ENCODE measurements at regions not wholly inside any gene's neighbourhood (a gene's known extent, or its start where the extent isn't known, plus 50 kb on each side); places are given as distances from the start of the nearest gene placed in this dataset.

DNA sequence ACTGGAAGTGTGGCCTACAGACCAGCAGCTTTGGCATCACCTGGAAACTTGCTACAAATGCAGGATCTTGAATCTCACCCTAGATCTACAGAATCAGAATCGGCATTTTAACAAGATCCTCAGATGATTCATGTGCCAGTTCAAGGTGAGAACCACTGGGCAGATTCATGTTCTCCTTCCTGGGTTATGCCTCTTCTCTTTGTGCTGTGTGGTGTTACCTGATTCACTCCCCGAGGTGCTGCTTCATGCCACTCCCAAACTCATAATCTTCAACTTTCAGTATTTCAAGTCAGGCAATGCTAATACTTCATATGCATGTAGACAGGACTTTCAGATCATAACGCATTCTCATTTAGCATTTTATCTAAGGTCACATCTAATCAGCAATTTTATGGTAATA, 427.7 kb downstream of the FOXO1 start:
- no peaks in the 10 kb centered on the region for H3K27me3 ChIP-seq (ENCODE audit: control insufficient read depth, insufficient read depth, low read length)
- peaks cover 1% of the 10 kb centered on the region for H3K36me3 ChIP-seq (ENCODE audit: control insufficient read depth, insufficient read depth, low read length)
- DNase-seq (ENCODE audit: low read depth) = no peak
- TF ChIP-seq, protein P1, sequence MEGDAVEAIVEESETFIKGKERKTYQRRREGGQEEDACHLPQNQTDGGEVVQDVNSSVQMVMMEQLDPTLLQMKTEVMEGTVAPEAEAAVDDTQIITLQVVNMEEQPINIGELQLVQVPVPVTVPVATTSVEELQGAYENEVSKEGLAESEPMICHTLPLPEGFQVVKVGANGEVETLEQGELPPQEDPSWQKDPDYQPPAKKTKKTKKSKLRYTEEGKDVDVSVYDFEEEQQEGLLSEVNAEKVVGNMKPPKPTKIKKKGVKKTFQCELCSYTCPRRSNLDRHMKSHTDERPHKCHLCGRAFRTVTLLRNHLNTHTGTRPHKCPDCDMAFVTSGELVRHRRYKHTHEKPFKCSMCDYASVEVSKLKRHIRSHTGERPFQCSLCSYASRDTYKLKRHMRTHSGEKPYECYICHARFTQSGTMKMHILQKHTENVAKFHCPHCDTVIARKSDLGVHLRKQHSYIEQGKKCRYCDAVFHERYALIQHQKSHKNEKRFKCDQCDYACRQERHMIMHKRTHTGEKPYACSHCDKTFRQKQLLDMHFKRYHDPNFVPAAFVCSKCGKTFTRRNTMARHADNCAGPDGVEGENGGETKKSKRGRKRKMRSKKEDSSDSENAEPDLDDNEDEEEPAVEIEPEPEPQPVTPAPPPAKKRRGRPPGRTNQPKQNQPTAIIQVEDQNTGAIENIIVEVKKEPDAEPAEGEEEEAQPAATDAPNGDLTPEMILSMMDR (IDR thresholded peaks at IDR 0.05; ENCODE audit: insufficient read depth, low read length, poor library complexity, severe bottlenecking) = no peak
- H3K4me3 ChIP-seq (ENCODE audit: low read depth, low read length) = no peak overlapping the region

DNA sequence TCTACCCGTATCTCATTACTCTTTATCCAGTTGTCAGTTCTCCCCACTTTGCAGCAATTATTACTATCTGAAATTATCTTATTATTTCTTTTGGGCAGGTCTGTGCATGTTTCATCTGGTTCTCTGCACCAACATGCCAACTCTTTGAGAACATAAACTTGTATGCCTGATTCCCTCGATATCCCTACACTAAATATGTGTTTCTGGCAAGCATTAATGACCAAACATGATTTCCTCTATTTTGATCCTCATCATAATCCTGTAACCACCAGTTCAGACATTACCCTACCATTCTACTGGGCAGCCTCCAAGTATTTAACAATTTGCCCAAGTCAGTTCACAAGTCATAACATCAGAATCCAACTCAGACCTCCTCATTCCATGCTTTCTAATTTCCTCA, 426.1 kb downstream of the FOXO1 start:
- no peak for DNase-seq (ENCODE audit: low read depth)
- Histone ChIP-seq H3K27me3 (ENCODE audit: control insufficient read depth, insufficient read depth, low read length) (no peaks in the 10 kb centered on the region), H3K4me3 (ENCODE audit: low read depth, low read length) (no peak overlapping the region), H3K36me3 (ENCODE audit: control insufficient read depth, insufficient read depth, low read length) (peaks cover 1% of the 10 kb centered on the region)
- TF ChIP-seq, protein P1 (IDR thresholded peaks at IDR 0.05; ENCODE audit: insufficient read depth, low read length, poor library complexity, severe bottlenecking) = no peak

DNA sequence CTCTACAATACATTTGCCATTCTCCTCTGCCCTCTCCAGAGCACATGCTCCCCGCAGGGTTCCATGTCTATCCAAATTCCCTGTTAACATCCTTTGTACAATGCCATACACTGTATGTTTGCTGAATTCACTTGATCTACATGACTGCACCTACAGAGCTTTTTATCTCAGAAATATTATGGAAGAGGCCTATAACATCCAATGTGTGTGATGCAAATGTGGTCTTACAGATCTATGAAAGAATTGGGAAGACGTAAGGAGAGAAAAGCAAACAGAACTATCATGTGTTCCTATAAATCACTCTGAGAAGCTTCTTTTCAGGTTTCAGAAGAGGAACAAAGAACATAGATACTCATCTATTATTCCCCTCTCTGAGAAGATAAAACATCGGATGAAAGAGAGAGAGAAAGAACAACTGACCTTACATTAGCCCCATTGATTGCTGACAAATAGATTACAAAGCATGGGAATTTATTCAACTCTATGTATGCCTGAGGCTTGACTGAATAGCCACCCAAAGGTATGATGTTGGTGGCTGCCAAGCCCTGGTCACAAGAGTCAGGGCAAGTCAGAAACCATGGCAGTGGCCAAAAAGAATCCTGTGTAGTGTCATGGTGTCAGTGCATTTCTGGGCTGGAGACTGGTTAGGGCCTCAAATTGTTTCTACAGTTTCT, 425.2 kb downstream of the FOXO1 start:
- peaks cover 1% of the 10 kb centered on the region for H3K36me3 ChIP-seq (ENCODE audit: control insufficient read depth, insufficient read depth, low read length)
- DNase-seq (ENCODE audit: low read depth) = no peak
- TF ChIP-seq, protein P1 (IDR thresholded peaks at IDR 0.05; ENCODE audit: insufficient read depth, low read length, poor library complexity, severe bottlenecking) = no peak
- no peaks in the 10 kb centered on the region for H3K27me3 ChIP-seq (ENCODE audit: control insufficient read depth, insufficient read depth, low read length)
- H3K4me3 ChIP-seq (ENCODE audit: low read depth, low read length) = no peak overlapping the region

DNA sequence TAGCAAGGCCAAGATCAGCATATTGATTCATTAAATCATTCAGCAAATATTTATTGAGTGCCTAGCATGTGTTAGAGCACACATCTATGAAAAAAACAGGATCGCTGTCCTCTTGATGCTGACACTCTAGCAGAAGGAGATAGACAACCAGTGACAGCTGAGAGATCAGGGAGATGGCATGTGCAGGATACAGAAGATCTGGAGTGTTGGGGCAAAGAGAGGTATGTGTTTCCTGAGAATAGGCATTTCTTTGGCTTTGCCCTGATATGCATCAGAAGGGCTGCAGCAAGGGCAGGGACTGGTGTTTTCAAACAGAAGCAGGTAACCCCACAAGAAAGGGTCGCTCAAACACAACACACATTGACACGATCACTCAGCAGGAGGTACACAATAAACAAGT, 423.4 kb downstream of the FOXO1 start:
- H3K27me3 ChIP-seq (ENCODE audit: control insufficient read depth, insufficient read depth, low read length) = no peaks in the 10 kb centered on the region
- TF ChIP-seq, protein P1 (IDR thresholded peaks at IDR 0.05; ENCODE audit: insufficient read depth, low read length, poor library complexity, severe bottlenecking) = no peak

DNA sequence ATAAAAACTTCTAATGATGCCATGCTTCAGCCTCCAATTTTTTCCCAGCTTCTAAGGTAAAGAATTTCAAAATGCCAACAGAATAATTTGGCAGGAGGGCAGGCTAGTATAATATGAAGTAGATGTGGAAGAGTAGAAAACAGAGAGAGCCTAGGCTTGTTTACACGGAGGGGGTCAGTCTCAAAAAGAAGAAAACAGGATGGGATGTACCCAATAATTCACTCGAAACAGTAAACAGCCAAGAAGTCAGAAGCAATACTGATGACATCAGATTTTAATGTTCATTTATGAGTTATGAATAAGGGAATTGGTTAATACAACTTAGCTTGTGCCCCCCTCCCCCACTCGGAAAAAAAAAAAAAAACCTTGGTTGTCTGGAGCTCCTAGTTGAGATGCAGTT, 422.5 kb downstream of the FOXO1 start:
- H3K4me3 ChIP-seq (ENCODE audit: low read depth, low read length) = no peak overlapping the region
- H3K36me3 ChIP-seq (ENCODE audit: control insufficient read depth, insufficient read depth, low read length) = peaks cover 1% of the 10 kb centered on the region
- TF ChIP-seq, protein P1 (IDR thresholded peaks at IDR 0.05; ENCODE audit: insufficient read depth, low read length, poor library complexity, severe bottlenecking) = no peak
- DNase-seq (ENCODE audit: low read depth) = no peak
- no peaks in the 10 kb centered on the region for H3K27me3 ChIP-seq (ENCODE audit: control insufficient read depth, insufficient read depth, low read length)

More for the DNA sequence above, 423.4 kb downstream of the FOXO1 start:
- H3K36me3 ChIP-seq (ENCODE audit: control insufficient read depth, insufficient read depth, low read length) = peaks cover 1% of the 10 kb centered on the region
- no peak overlapping the region for H3K4me3 ChIP-seq (ENCODE audit: low read depth, low read length)
- no peak for DNase-seq (ENCODE audit: low read depth)

DNA sequence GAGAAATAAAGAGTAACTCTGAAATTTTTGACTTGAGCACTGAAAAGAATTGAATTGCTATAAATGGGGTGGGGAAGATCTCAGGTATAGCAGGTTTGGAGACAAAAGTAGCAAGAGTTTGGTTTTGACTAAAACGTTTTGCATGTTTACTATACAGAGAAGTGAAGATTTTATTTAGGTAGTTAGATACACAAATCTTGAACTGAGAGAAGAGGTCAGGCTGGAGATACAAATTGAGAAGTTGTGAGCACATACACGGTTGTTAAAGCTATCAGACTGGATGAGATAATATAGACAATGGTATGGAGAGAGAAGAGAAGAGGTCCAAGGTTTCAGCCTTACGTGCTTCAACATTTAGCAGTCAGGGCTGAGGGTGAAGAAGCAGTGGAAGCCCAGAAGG, 420.9 kb downstream of the FOXO1 start:
- TF ChIP-seq, protein P1 (IDR thresholded peaks at IDR 0.05; ENCODE audit: insufficient read depth, low read length, poor library complexity, severe bottlenecking) = no peak
- Histone ChIP-seq H3K27me3 (ENCODE audit: control insufficient read depth, insufficient read depth, low read length) (no peaks in the 10 kb centered on the region), H3K4me3 (ENCODE audit: low read depth, low read length) (no peak overlapping the region), H3K36me3 (ENCODE audit: control insufficient read depth, insufficient read depth, low read length) (no peaks in the 10 kb centered on the region)
- no peak for DNase-seq (ENCODE audit: low read depth)

All from kidney epithelial cell (primary cell).